ENCODE measurements at regions not wholly inside any gene's neighbourhood (a gene's known extent, or its start where the extent isn't known, plus 50 kb on each side); places are given as distances from the start of the nearest gene placed in this dataset.
"Not testable (repeated sequence)": the region's sequence is repeated elsewhere in the genome, so short reads cannot be mapped to it uniquely, and the experiment has no call there.

- DNase-seq: no peak
Observed at GRCh38 chr2:49861821-49862220, 707.5 kb upstream of the FSHR start.

- DNase-seq: no peak
Observed at GRCh38 chr2:49860834-49861233, 706.5 kb upstream of the FSHR start.

GRCh38 chr2:49860170-49860569, 705.9 kb upstream of the FSHR start:
- no peak for DNase-seq

GRCh38 chr2:49858657-49859056, 704.3 kb upstream of the FSHR start:
- no peak for DNase-seq

GRCh38 chr2:49858113-49858490, 703.8 kb upstream of the FSHR start:
- no peak for DNase-seq

GRCh38 chr2:49857371-49858112, 703.2 kb upstream of the FSHR start:
- no peak for DNase-seq

- DNase-seq: no peak
Observed at GRCh38 chr2:49845671-49846070, 691.4 kb upstream of the FSHR start.

GRCh38 chr2:49845021-49845420, 690.7 kb upstream of the FSHR start:
- no peak for DNase-seq

GRCh38 chr2:49844113-49844512, 689.8 kb upstream of the FSHR start:
- not testable (repeated sequence) for DNase-seq

GRCh38 chr2:49843314-49843713, 689.0 kb upstream of the FSHR start:
- DNase-seq: no peak

- no peak for DNase-seq
Observed at GRCh38 chr2:49840428-49840975, 686.2 kb upstream of the FSHR start.

- DNase-seq: no peak
Observed at GRCh38 chr2:49839818-49840217, 685.5 kb upstream of the FSHR start.

- no peak for DNase-seq
Observed at GRCh38 chr2:49837561-49838293, 683.4 kb upstream of the FSHR start.

- no peak for DNase-seq
Observed at GRCh38 chr2:49836017-49836416, 681.7 kb upstream of the FSHR start.

- no peak for DNase-seq
Observed at GRCh38 chr2:49834433-49834832, 680.1 kb upstream of the FSHR start.

- no peak for DNase-seq
Observed at GRCh38 chr2:49832555-49832954, 678.2 kb upstream of the FSHR start.

- DNase-seq: no peak
Observed at GRCh38 chr2:49831698-49832367, 677.5 kb upstream of the FSHR start.

- no peak for DNase-seq
Observed at GRCh38 chr2:49830846-49831245, 676.5 kb upstream of the FSHR start.

- DNase-seq: no peak
Observed at GRCh38 chr2:49827366-49827765, 673.1 kb upstream of the FSHR start.

- no peak for DNase-seq
Observed at GRCh38 chr2:49813208-49813607, 658.9 kb upstream of the FSHR start.

GRCh38 chr2:49812730-49813129, 658.4 kb upstream of the FSHR start:
- DNase-seq: no peak

- no peak for DNase-seq
Observed at GRCh38 chr2:49811502-49811901, 657.2 kb upstream of the FSHR start.

GRCh38 chr2:49807689-49808088, 653.4 kb upstream of the FSHR start:
- DNase-seq: no peak

- no peak for DNase-seq
Observed at GRCh38 chr2:49804111-49804510, 649.8 kb upstream of the FSHR start.

Data from SHP77 (cell line).